ENCODE measurements at regions not wholly inside any gene's neighbourhood (a gene's known extent, or its start where the extent isn't known, plus 50 kb on each side); places are given as distances from the start of the nearest gene placed in this dataset.
A peak's percentile ranks its signal among the peaks of the same experiment; 100 is the strongest.

DNA sequence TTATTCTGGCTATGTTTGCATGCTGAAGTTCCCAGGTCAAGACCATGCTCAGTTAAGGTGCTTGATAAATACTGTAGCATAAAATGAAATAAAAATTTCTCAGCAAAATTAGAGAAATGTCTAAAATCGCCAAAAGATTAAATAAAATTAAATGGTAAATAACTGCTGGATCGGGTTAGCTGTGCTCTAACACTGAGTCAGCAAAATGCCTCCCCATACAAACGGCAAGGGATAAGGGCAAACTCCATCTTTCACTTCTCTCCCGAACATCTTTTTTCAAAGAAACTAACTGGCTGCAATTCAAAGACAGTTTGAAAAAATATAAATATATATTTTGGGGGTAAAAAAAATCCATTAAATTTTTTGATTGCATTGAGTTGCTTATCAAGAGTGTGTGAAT is 162.2 kb upstream of the ZFHX3 start:
- no peak overlapping the region for H3K27ac ChIP-seq
- H3K9me3 ChIP-seq = no peaks in the 10 kb centered on the region
- no peaks in the 10 kb centered on the region for H3K36me3 ChIP-seq
- DNase-seq (no peak), ATAC-seq (ENCODE audit: low FRiP score in 2 of 2) (no peak)
- no peaks in the 10 kb centered on the region for H3K27me3 ChIP-seq
- no peak overlapping the region for H3K4me3 ChIP-seq
- no peaks in the 10 kb centered on the region for H3K4me1 ChIP-seq
- 74 to 84% methylated on average over 4 of the region's 4 CpGs for WGBS, 2 donors
- TF ChIP-seq POLR2A (IDR thresholded peaks at IDR 0.05) = no peak
- TF ChIP-seq, protein P1, sequence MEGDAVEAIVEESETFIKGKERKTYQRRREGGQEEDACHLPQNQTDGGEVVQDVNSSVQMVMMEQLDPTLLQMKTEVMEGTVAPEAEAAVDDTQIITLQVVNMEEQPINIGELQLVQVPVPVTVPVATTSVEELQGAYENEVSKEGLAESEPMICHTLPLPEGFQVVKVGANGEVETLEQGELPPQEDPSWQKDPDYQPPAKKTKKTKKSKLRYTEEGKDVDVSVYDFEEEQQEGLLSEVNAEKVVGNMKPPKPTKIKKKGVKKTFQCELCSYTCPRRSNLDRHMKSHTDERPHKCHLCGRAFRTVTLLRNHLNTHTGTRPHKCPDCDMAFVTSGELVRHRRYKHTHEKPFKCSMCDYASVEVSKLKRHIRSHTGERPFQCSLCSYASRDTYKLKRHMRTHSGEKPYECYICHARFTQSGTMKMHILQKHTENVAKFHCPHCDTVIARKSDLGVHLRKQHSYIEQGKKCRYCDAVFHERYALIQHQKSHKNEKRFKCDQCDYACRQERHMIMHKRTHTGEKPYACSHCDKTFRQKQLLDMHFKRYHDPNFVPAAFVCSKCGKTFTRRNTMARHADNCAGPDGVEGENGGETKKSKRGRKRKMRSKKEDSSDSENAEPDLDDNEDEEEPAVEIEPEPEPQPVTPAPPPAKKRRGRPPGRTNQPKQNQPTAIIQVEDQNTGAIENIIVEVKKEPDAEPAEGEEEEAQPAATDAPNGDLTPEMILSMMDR (IDR thresholded peaks at IDR 0.05) = no peak
- TF ChIP-seq POLR2AphosphoS5 (IDR thresholded peaks at IDR 0.05) = no peak
- TF ChIP-seq EP300 (IDR thresholded peaks at IDR 0.05) = no peak

DNA sequence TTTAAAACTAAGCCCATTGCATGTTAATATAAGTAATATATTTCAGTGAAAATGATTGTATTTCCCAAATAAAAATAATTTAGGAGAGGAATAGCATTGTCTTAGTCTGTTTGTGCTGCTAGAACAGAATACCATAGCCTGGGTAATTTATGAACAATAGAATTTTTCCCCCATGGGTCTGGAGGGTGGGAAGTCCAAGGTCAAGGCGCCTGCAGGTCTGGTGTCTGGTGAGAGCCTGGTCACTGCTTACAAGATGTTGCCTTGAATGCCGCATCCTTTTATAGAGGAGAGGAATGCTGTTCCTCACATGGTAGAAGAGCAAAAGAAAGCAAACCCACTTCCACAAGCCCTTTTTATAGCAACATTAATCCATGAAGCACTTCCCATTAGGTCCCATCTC is 161.3 kb upstream of the ZFHX3 start:
- ATAC-seq (ENCODE audit: low FRiP score in 2 of 2) (no peak), DNase-seq (no peak)
- H3K36me3 ChIP-seq = no peaks in the 10 kb centered on the region
- no peak for TF ChIP-seq EP300 (IDR thresholded peaks at IDR 0.05)
- no peak for TF ChIP-seq POLR2A (IDR thresholded peaks at IDR 0.05)
- H3K4me1 ChIP-seq = no peaks in the 10 kb centered on the region
- no peaks in the 10 kb centered on the region for H3K27me3 ChIP-seq
- H3K27ac ChIP-seq = no peak overlapping the region
- no peaks in the 10 kb centered on the region for H3K9me3 ChIP-seq
- no peak overlapping the region for H3K4me3 ChIP-seq
- WGBS, 2 donors = 94 to 95% methylated on average over 2 of the region's 2 CpGs

DNA sequence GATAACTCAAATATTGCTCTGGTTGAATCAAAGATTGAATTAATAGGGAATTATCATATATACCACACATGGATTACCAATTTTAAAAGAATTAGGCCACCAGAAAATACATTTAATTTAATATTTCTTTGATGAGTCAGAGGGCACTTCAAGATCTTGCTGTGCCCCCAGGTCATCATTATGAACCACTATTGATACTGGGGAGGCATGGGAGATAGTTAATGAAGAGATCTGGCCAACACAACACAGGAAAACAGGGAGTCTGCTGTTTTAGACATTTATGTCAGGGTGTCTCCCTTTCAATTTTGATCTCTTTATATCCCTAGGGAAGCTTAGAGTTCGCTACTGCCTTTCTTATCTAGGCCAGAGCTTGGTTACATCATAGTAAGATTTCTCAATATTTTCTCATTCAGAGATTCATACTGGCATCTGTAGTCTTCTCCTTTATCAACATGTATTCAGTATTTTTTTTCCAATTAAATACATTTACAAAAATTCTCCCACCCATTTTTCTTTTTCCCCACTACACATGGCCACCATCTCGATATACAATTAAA is 158.3 kb upstream of the ZFHX3 start:
- ATAC-seq (ENCODE audit: low FRiP score in 2 of 2) = peak in 1 of 2 donors; percentile 67
- H3K27ac ChIP-seq = no peak overlapping the region
- no peaks in the 10 kb centered on the region for H3K9me3 ChIP-seq
- no peaks in the 10 kb centered on the region for H3K36me3 ChIP-seq
- DNase-seq = no peak
- H3K4me1 ChIP-seq = no peaks in the 10 kb centered on the region
- no peaks in the 10 kb centered on the region for H3K27me3 ChIP-seq
- 76 to 86% methylated on average over 2 of the region's 2 CpGs for WGBS, 2 donors
- no peak overlapping the region for H3K4me3 ChIP-seq
- TF ChIP-seq EP300 (IDR thresholded peaks at IDR 0.05) (no peak), POLR2AphosphoS5 (IDR thresholded peaks at IDR 0.05) (no peak), POLR2A (IDR thresholded peaks at IDR 0.05) (no peak)
- TF ChIP-seq, protein P1 (IDR thresholded peaks at IDR 0.05) = no peak

DNA sequence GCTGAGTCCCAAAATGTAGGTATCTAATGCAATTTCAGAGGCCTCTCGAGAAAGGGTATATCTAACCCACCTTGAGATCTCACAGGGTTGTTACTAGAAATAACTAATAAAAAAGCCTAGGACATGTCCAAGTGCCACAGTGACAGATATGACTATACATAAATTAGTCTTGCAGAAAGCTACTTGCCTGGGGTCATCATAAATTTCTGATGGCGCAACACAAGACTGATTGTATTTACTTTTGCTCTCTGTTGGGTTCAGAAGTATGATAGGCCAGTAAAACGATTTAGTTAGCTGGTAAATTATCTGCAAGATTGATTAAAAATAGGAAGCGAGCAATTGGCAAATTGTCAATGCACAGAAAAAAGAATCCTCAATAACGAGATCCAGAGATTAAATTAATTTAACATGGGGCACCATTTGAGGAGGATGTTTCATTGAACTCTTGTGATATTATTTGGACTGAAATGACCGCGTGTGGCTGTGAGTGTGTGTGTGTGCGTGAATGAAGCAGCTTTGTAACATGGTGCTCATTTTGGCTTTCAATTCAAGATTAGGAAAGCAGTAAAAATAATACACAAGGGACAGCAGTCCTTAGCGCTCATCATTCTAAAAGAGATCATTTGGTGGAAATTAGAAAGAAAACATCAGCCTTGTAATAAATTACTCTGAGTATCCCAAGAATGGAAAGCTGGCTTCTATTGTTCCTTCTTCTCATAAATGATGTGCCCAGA is 157.4 kb upstream of the ZFHX3 start:
- H3K27ac ChIP-seq = no peak overlapping the region
- no peak for ATAC-seq (ENCODE audit: low FRiP score in 2 of 2)
- no peaks in the 10 kb centered on the region for H3K9me3 ChIP-seq
- TF ChIP-seq, protein P1 (IDR thresholded peaks at IDR 0.05) = no peak
- TF ChIP-seq EP300 (IDR thresholded peaks at IDR 0.05) (no peak), POLR2A (IDR thresholded peaks at IDR 0.05) (no peak), POLR2AphosphoS5 (IDR thresholded peaks at IDR 0.05) (no peak)
- no peaks in the 10 kb centered on the region for H3K4me1 ChIP-seq
- H3K27me3 ChIP-seq = no peaks in the 10 kb centered on the region
- 88% methylated on average over 9 of the region's 9 CpGs for WGBS, 2 donors
- no peak for DNase-seq
- H3K36me3 ChIP-seq = no peaks in the 10 kb centered on the region
- H3K4me3 ChIP-seq = no peak overlapping the region

DNA sequence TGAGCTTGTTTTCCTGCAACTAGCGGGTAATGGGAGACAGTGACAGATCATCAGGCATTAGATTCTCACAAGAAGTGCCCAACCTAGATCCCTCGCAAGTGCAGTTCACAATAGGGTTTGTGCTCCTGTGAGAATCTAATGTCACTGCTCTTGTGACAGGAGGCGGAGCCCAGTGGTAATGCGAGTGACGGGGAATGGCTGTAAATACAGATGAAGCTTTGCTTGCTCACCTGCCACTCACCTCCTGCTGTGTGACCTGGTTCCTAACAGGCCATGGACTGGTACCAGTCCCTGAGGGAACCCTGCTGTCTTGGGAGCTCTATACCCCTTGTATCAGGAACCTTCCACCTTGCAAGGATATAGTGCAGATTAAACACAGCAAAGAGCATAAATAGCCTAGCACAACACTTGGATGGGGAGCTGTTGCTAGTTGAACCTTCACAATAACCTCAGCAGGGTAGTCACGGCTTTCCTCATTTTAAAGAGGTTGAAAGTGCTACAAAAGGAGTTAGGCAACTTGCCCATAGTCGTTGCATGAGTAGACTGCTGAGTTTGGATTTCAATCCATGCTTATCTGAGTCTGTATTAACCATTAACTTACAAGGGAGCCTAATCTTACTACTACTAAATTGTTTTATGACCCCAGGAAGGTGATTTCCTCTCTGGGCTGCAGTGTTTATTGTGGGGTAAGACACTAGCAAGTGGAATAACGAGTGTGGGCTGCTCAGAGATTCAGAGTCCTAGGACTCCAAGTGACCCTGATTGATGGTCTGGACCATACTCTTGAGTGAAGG is 156.6 kb upstream of the ZFHX3 start:
- ATAC-seq (ENCODE audit: low FRiP score in 2 of 2) (no peak), DNase-seq (no peak)
- no peak overlapping the region for H3K4me3 ChIP-seq
- no peaks in the 10 kb centered on the region for H3K36me3 ChIP-seq
- 64 to 75% methylated on average over 8 of the region's 8 CpGs for WGBS, 2 donors
- no peak overlapping the region for H3K27ac ChIP-seq
- H3K27me3 ChIP-seq = no peaks in the 10 kb centered on the region
- H3K4me1 ChIP-seq = no peaks in the 10 kb centered on the region
- no peaks in the 10 kb centered on the region for H3K9me3 ChIP-seq
- no peak for TF ChIP-seq POLR2A (IDR thresholded peaks at IDR 0.05)
- TF ChIP-seq, protein P1 (IDR thresholded peaks at IDR 0.05) = no peak
- TF ChIP-seq POLR2AphosphoS5 (IDR thresholded peaks at IDR 0.05) = no peak
- no peak for TF ChIP-seq EP300 (IDR thresholded peaks at IDR 0.05)

Data from upper lobe of left lung (tissue), 6 donors.